HG03175 (cell line): ENCODE measurements at regions not wholly inside any gene's neighbourhood (a gene's known extent, or its start where the extent isn't known, plus 50 kb on each side); places are given as distances from the start of the nearest gene placed in this dataset.

Source experiments
- ATAC-seq: cut with Tn5 transposase; IDR thresholded peaks from one replicate; pipeline ENCODE4 v1.9.1; 2021; ENCODE audit warnings: mild to moderate bottlenecking, moderate library complexity; ENCODE audit not compliant: unreplicated experiment

GRCh38 chr3:44013967-44014366, 227.7 kb upstream of the TOPAZ1 start:
- ATAC-seq, result no peak

- no peak for ATAC-seq
Observed at GRCh38 chr3:44015170-44015569, 226.5 kb upstream of the TOPAZ1 start.

GRCh38 chr3:44016818-44017217, 224.9 kb upstream of the TOPAZ1 start:
- no peak for ATAC-seq

- ATAC-seq, result no peak
Observed at GRCh38 chr3:44018926-44019325, 222.8 kb upstream of the TOPAZ1 start.

GRCh38 chr3:44019736-44020135, 221.9 kb upstream of the TOPAZ1 start:
- ATAC-seq, result no peak

GRCh38 chr3:44020143-44020542, 221.5 kb upstream of the TOPAZ1 start:
- ATAC-seq, result no peak

- no peak for ATAC-seq
Observed at GRCh38 chr3:44021651-44022594, 219.8 kb upstream of the TOPAZ1 start.

- no peak for ATAC-seq
Observed at GRCh38 chr3:44023961-44024593, 217.6 kb upstream of the TOPAZ1 start.

GRCh38 chr3:44026220-44026865, 215.3 kb upstream of the TOPAZ1 start:
- no peak for ATAC-seq

GRCh38 chr3:44029100-44029499, 212.6 kb upstream of the TOPAZ1 start:
- ATAC-seq, result no peak

- no peak for ATAC-seq
Observed at GRCh38 chr3:44030285-44030684, 211.4 kb upstream of the TOPAZ1 start.

GRCh38 chr3:44030687-44031305, 210.9 kb upstream of the TOPAZ1 start:
- no peak for ATAC-seq

GRCh38 chr3:44031387-44032380, 210.0 kb upstream of the TOPAZ1 start:
- no peak for ATAC-seq

GRCh38 chr3:44032487-44032886, 209.2 kb upstream of the TOPAZ1 start:
- no peak for ATAC-seq

- ATAC-seq, result no peak
Observed at GRCh38 chr3:44033123-44033522, 208.6 kb upstream of the TOPAZ1 start.

- no peak for ATAC-seq
Observed at GRCh38 chr3:44036850-44037249, 204.8 kb upstream of the TOPAZ1 start.

GRCh38 chr3:44039006-44039405, 202.7 kb upstream of the TOPAZ1 start:
- no peak for ATAC-seq

- ATAC-seq, result no peak
Observed at GRCh38 chr3:44041726-44042125, 200.0 kb upstream of the TOPAZ1 start.

GRCh38 chr3:44042772-44043171, 198.9 kb upstream of the TOPAZ1 start:
- ATAC-seq, result no peak
